Activated CD8-positive, alpha-beta memory T cell treated with anti-CD3 and anti-CD28 coated beads for 1 hour (primary cell): ENCODE measurements at regions not wholly inside any gene's neighbourhood (a gene's known extent, or its start where the extent isn't known, plus 50 kb on each side); places are given as distances from the start of the nearest gene placed in this dataset.
"Not testable (repeated sequence)": the region's sequence is repeated elsewhere in the genome, so short reads cannot be mapped to it uniquely, and the experiment has no call there.

Source experiments
- DNase-seq, 2 donors: peaks; one replicate each; pipeline ENCODE4 v3.0.0-alpha.2; 2020; ENCODE audit warnings: low read depth in 1 of 2; ENCODE audit errors: extremely low read depth in 1 of 2

GRCh38 chr10:29798921-29799690, 164.3 kb upstream of the SVIL start:
- DNase-seq = no peak

- DNase-seq = no peak
Measured at GRCh38 chr10:29797616-29798015, 162.8 kb upstream of the SVIL start.

- no peak for DNase-seq
Measured at GRCh38 chr10:29795850-29796249, 161.1 kb upstream of the SVIL start.

GRCh38 chr10:29794776-29795611, 160.2 kb upstream of the SVIL start:
- no peak for DNase-seq

GRCh38 chr10:29791773-29792172, 157.0 kb upstream of the SVIL start:
- DNase-seq = no peak

- no peak for DNase-seq
Measured at GRCh38 chr10:29790207-29790606, 155.4 kb upstream of the SVIL start.

- DNase-seq = no peak
Measured at GRCh38 chr10:29788113-29788512, 153.3 kb upstream of the SVIL start.

GRCh38 chr10:29785701-29786100, 150.9 kb upstream of the SVIL start:
- no peak for DNase-seq

GRCh38 chr10:29784175-29784773, 149.5 kb upstream of the SVIL start:
- no peak for DNase-seq

GRCh38 chr10:29783201-29783947, 148.6 kb upstream of the SVIL start:
- DNase-seq = no peak

GRCh38 chr10:29780639-29781038, 145.9 kb upstream of the SVIL start:
- DNase-seq = no peak

GRCh38 chr10:29780096-29780495, 145.3 kb upstream of the SVIL start:
- no peak for DNase-seq

- no peak for DNase-seq
Measured at GRCh38 chr10:29776246-29776645, 141.5 kb upstream of the SVIL start.

GRCh38 chr10:29774475-29774874, 139.7 kb upstream of the SVIL start:
- no peak for DNase-seq

GRCh38 chr10:29773675-29774091, 138.9 kb upstream of the SVIL start:
- DNase-seq = no peak

GRCh38 chr10:29772403-29772802, 137.6 kb upstream of the SVIL start:
- no peak for DNase-seq

GRCh38 chr10:29771376-29771775, 136.6 kb upstream of the SVIL start:
- DNase-seq = no peak

GRCh38 chr10:29769277-29769676, 134.5 kb upstream of the SVIL start:
- DNase-seq = not testable (repeated sequence)

- DNase-seq = no peak
Measured at GRCh38 chr10:29767968-29768367, 133.2 kb upstream of the SVIL start.

- no peak for DNase-seq
Measured at GRCh38 chr10:29766753-29767152, 132.0 kb upstream of the SVIL start.

GRCh38 chr10:29765330-29765729, 130.6 kb upstream of the SVIL start:
- no peak for DNase-seq
